Nephron (organoid): ENCODE measurements at regions not wholly inside any gene's neighbourhood (a gene's known extent, or its start where the extent isn't known, plus 50 kb on each side); places are given as distances from the start of the nearest gene placed in this dataset.

Source experiments
- H3K27ac Mint-ChIP-seq, 3 experiments: 2 replicates each; pipeline ENCODE4 v1.8.0; 2020; ENCODE audit warnings: mixed read lengths in 3 of 3, mild to moderate bottlenecking in 2 of 3, moderate library complexity in 1 of 3
- H3K27me3 Mint-ChIP-seq: 2 replicates; pipeline ENCODE4 v1.8.0; 2021; ENCODE audit warnings: low read depth, mild to moderate bottlenecking, moderate library complexity, mixed read lengths
- H3K36me3 Mint-ChIP-seq: 2 replicates; pipeline ENCODE4 v1.8.0; 2020; ENCODE audit warnings: low read depth, mixed read lengths
- H3K4me1 Mint-ChIP-seq: 2 replicates; pipeline ENCODE4 v1.8.0; 2020; ENCODE audit warnings: mixed read lengths
- H3K4me3 Mint-ChIP-seq, 3 experiments: 2 replicates each; pipeline ENCODE4 v1.8.0; 2020; ENCODE audit warnings: mild to moderate bottlenecking in 3 of 3, mixed read lengths in 3 of 3, moderate library complexity in 2 of 3
- H3K9me3 Mint-ChIP-seq: 2 replicates; pipeline ENCODE4 v1.8.0; 2020; ENCODE audit warnings: mixed read lengths
- CTCF ChIP-seq, 3 experiments: fragments of 200-600 bp; sonication (generic); IDR thresholded peaks; one replicate each; pipeline ENCODE4 v1.5.0; 2021; ENCODE audit warnings: antibody characterized with exemption in 3 of 3; ENCODE audit not compliant: unreplicated experiment in 3 of 3

- Mint-ChIP-seq H3K9me3 (peaks cover 3% of the 10 kb centered on the region), H3K36me3 (no peaks in the 10 kb centered on the region), H3K4me1 (peaks cover 22% of the 10 kb centered on the region), H3K27ac (no peak overlapping the region), H3K27me3 (peaks cover 46% of the 10 kb centered on the region), H3K4me3 (no peak overlapping the region)
- TF ChIP-seq CTCF (IDR thresholded peaks at IDR 0.05; ENCODE audit: unreplicated experiment in 3 of 3), result no peak
Measured at GRCh38 chr15:70213794-70214193, 116.1 kb upstream of the TLE3 start.

- peaks cover 45% of the 10 kb centered on the region for H3K27me3 Mint-ChIP-seq
- no peak overlapping the region for H3K27ac Mint-ChIP-seq
- TF ChIP-seq CTCF (IDR thresholded peaks at IDR 0.05; ENCODE audit: unreplicated experiment in 3 of 3), result no peak
- H3K36me3 Mint-ChIP-seq, result no peaks in the 10 kb centered on the region
- H3K9me3 Mint-ChIP-seq, result peaks cover 3% of the 10 kb centered on the region
- H3K4me1 Mint-ChIP-seq, result peaks cover 17% of the 10 kb centered on the region
- no peak overlapping the region for H3K4me3 Mint-ChIP-seq
Measured at GRCh38 chr15:70212963-70213315, 115.2 kb upstream of the TLE3 start.

- no peak overlapping the region for H3K4me3 Mint-ChIP-seq
- H3K27ac Mint-ChIP-seq, result no peak overlapping the region
- no peaks in the 10 kb centered on the region for H3K36me3 Mint-ChIP-seq
- peaks cover 17% of the 10 kb centered on the region for H3K4me1 Mint-ChIP-seq
- H3K9me3 Mint-ChIP-seq, result peaks cover 3% of the 10 kb centered on the region
- TF ChIP-seq CTCF (IDR thresholded peaks at IDR 0.05; ENCODE audit: unreplicated experiment in 3 of 3), result no peak
- peaks cover 49% of the 10 kb centered on the region for H3K27me3 Mint-ChIP-seq
Measured at GRCh38 chr15:70212286-70212962, 114.7 kb upstream of the TLE3 start.

GRCh38 chr15:70210528-70210927 lies 112.8 kb upstream of the TLE3 start:
- no peak for TF ChIP-seq CTCF (IDR thresholded peaks at IDR 0.05; ENCODE audit: unreplicated experiment in 3 of 3)
- peaks cover 3% of the 10 kb centered on the region for H3K9me3 Mint-ChIP-seq
- peaks cover 45% of the 10 kb centered on the region for H3K27me3 Mint-ChIP-seq
- H3K27ac Mint-ChIP-seq, result peak overlapping the region in 1 of 3 experiments; percentile 2
- no peaks in the 10 kb centered on the region for H3K36me3 Mint-ChIP-seq
- no peak overlapping the region for H3K4me3 Mint-ChIP-seq
- peaks cover 25% of the 10 kb centered on the region for H3K4me1 Mint-ChIP-seq

GRCh38 chr15:70210076-70210475 lies 112.4 kb upstream of the TLE3 start:
- peaks cover 3% of the 10 kb centered on the region for H3K9me3 Mint-ChIP-seq
- peaks cover 30% of the 10 kb centered on the region for H3K4me1 Mint-ChIP-seq
- no peaks in the 10 kb centered on the region for H3K36me3 Mint-ChIP-seq
- no peak overlapping the region for H3K4me3 Mint-ChIP-seq
- peak overlapping the region in 1 of 3 experiments; percentile 2 for H3K27ac Mint-ChIP-seq
- TF ChIP-seq CTCF (IDR thresholded peaks at IDR 0.05; ENCODE audit: unreplicated experiment in 3 of 3), result no peak
- H3K27me3 Mint-ChIP-seq, result peaks cover 45% of the 10 kb centered on the region

- no peak overlapping the region for H3K27ac Mint-ChIP-seq
- H3K36me3 Mint-ChIP-seq, result no peaks in the 10 kb centered on the region
- peaks cover 42% of the 10 kb centered on the region for H3K27me3 Mint-ChIP-seq
- no peak for TF ChIP-seq CTCF (IDR thresholded peaks at IDR 0.05; ENCODE audit: unreplicated experiment in 3 of 3)
- peaks cover 3% of the 10 kb centered on the region for H3K9me3 Mint-ChIP-seq
- H3K4me3 Mint-ChIP-seq, result no peak overlapping the region
- H3K4me1 Mint-ChIP-seq, result peaks cover 35% of the 10 kb centered on the region
Measured at GRCh38 chr15:70209499-70209898, 111.8 kb upstream of the TLE3 start.
